ENCODE measurements at regions not wholly inside any gene's neighbourhood (a gene's known extent, or its start where the extent isn't known, plus 50 kb on each side); places are given as distances from the start of the nearest gene placed in this dataset.

GRCh38 chr14:89635615-89636014 lies 218.6 kb upstream of the FOXN3 start:
- TF ChIP-seq, protein P1, sequence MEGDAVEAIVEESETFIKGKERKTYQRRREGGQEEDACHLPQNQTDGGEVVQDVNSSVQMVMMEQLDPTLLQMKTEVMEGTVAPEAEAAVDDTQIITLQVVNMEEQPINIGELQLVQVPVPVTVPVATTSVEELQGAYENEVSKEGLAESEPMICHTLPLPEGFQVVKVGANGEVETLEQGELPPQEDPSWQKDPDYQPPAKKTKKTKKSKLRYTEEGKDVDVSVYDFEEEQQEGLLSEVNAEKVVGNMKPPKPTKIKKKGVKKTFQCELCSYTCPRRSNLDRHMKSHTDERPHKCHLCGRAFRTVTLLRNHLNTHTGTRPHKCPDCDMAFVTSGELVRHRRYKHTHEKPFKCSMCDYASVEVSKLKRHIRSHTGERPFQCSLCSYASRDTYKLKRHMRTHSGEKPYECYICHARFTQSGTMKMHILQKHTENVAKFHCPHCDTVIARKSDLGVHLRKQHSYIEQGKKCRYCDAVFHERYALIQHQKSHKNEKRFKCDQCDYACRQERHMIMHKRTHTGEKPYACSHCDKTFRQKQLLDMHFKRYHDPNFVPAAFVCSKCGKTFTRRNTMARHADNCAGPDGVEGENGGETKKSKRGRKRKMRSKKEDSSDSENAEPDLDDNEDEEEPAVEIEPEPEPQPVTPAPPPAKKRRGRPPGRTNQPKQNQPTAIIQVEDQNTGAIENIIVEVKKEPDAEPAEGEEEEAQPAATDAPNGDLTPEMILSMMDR (conservative IDR thresholded peaks at IDR 0.05), result no peak
- TF ChIP-seq ZFX (IDR thresholded peaks at IDR 0.05), result no peak
